Peyer's patch (tissue), 4 donors: ENCODE measurements at regions not wholly inside any gene's neighbourhood (a gene's known extent, or its start where the extent isn't known, plus 50 kb on each side); places are given as distances from the start of the nearest gene placed in this dataset.

Experiments used
- DNase-seq, 3 donors: peaks; one replicate each; pipeline ENCODE4 v3.0.0-alpha.2; 2017 to 2019
- H3K27ac ChIP-seq, 4 donors: fragments of 200-600 bp; sonication (generic); one replicate each; pipeline ENCODE4 v1.5.1; 2016 to 2019
- H3K27me3 ChIP-seq, 2 donors: fragments of 200-600 bp; sonication (generic); one replicate each; pipeline ENCODE4 v1.5.1; 2019
- H3K36me3 ChIP-seq, 3 donors: fragments of 200-600 bp; sonication (generic); one replicate each; pipeline ENCODE4 v1.5.1; 2016 to 2019
- H3K4me1 ChIP-seq, 4 donors: fragments of 200-600 bp; sonication (generic); one replicate each; pipeline ENCODE4 v1.5.1; 2016 to 2019
- H3K4me3 ChIP-seq, 4 donors: fragments of 200-600 bp; sonication (generic); 1 replicate in 3 of 4; 2 replicates in 1 of 4; pipeline ENCODE4 v1.5.1; 2016 to 2019; ENCODE audit warnings: mild to moderate bottlenecking in 1 of 4
- H3K9me3 ChIP-seq, 4 donors: fragments of 200-600 bp; sonication (generic); one replicate each; pipeline ENCODE4 v1.5.1; 2016 to 2019; ENCODE audit warnings: mild to moderate bottlenecking in 1 of 4
- CTCF ChIP-seq, 6 experiments: fragments of 450-650 bp in 4 of 6; fragments of 200-600 bp in 2 of 6; sonication (generic) in 1 of 6; IDR thresholded peaks; one replicate each; pipeline ENCODE4 v1.5.1; 2017 to 2019; ENCODE audit warnings: antibody characterized with exemption in 6 of 6, mild to moderate bottlenecking in 3 of 6, moderate library complexity in 1 of 6
- POLR2A ChIP-seq, 2 donors: fragments of 450-650 bp; IDR thresholded peaks; one replicate each; pipeline ENCODE4 v1.5.1; 2017; ENCODE audit warnings: antibody characterized with exemption in 2 of 2, mild to moderate bottlenecking in 2 of 2, moderate library complexity in 2 of 2

DNA sequence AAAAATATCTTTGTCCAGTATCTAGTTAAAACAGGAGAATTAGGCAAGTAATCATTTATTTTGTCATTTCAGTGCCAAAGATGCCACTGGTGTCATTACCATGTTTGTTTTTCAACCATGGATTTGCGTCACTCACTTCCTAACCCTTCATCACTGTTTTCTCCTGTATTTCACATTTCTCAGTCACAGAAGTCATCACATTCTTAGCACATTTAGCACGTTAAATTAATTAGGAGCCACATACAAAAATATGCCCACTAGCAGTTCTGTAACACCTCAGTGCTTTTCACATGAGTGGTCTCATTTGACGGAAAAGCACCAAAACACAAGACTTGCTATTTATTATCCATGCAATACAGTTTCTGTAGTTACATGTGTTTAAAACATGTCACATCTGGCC, 546.0 kb downstream of the METTL15 start:
- Histone ChIP-seq H3K27me3 (no peaks in the 10 kb centered on the region), H3K27ac (no peak overlapping the region), H3K9me3 (no peaks in the 10 kb centered on the region), H3K4me3 (no peak overlapping the region), H3K36me3 (no peaks in the 10 kb centered on the region), H3K4me1 (no peaks in the 10 kb centered on the region)
- DNase-seq, result no peak
- TF ChIP-seq CTCF (IDR thresholded peaks at IDR 0.05) (no peak), POLR2A (IDR thresholded peaks at IDR 0.05) (no peak)

DNA sequence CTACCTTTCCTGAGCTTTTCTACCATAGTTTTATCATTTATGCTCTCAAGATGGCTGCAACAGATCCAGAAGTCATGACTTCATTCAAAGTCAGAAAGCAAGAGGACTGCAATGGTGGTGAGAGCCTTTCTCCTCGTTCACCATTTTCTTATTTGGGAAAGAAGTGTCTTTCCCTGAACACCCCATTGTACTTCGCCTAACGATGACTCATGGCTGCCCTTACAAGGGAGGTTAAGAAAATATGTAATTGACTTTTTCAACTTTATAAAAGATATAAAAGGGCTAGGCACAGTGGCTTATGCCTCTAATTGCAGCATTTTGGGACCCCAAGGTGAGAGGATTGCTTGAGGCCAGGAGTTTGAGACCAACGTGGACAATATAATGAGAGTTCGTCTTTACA, 541.7 kb downstream of the METTL15 start:
- Histone ChIP-seq H3K27ac (no peak overlapping the region), H3K4me3 (no peak overlapping the region), H3K27me3 (no peaks in the 10 kb centered on the region), H3K4me1 (no peaks in the 10 kb centered on the region), H3K36me3 (no peaks in the 10 kb centered on the region), H3K9me3 (no peaks in the 10 kb centered on the region)
- TF ChIP-seq POLR2A (IDR thresholded peaks at IDR 0.05) (no peak), CTCF (IDR thresholded peaks at IDR 0.05) (no peak)
- DNase-seq, result no peak

DNA sequence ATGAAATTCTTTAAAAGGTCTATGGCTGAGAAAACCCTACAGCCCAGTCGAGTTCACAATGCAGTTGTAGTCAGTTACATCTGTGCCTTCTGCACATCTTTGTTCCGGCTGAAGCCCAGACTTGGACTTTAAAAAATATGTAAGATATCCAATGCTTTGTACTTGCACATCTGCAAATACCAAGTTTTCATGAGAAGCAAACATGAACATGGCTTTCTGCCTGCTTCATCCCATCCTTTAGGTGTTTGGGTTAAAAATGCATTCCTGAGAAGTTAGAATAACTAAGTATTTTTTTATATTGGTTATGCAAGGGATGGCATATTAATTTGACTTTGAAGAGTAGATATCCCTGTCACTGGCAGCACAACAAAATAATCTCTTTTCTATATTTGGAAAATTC, 528.4 kb downstream of the METTL15 start:
- Histone ChIP-seq H3K36me3 (no peaks in the 10 kb centered on the region), H3K27me3 (no peaks in the 10 kb centered on the region), H3K27ac (no peak overlapping the region), H3K4me3 (no peak overlapping the region), H3K9me3 (no peaks in the 10 kb centered on the region), H3K4me1 (no peaks in the 10 kb centered on the region)
- TF ChIP-seq POLR2A (IDR thresholded peaks at IDR 0.05) (no peak), CTCF (IDR thresholded peaks at IDR 0.05) (no peak)
- no peak for DNase-seq

DNA sequence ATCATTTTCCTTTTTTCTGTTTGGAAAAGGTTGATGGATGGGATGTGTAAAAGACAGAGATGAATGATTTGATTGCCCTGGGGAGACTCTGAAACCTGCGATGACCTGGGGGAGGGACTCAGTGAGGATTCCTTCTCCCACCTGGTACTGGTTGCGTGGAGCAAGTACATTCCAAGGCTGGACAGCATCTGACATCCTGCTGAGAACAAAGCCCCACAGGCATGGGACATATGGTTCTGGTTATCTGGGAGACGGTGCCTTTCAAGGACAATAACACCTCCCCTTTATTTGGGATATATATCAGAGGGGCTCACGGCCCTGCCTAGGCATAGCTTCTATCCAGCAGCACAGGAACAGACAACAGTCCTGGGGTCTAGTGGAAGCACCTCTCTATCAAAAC, 527.8 kb downstream of the METTL15 start:
- no peaks in the 10 kb centered on the region for H3K4me1 ChIP-seq
- H3K36me3 ChIP-seq, result no peaks in the 10 kb centered on the region
- no peak for DNase-seq
- no peaks in the 10 kb centered on the region for H3K27me3 ChIP-seq
- no peak overlapping the region for H3K27ac ChIP-seq
- TF ChIP-seq POLR2A (IDR thresholded peaks at IDR 0.05) (no peak), CTCF (IDR thresholded peaks at IDR 0.05) (no peak)
- H3K9me3 ChIP-seq, result no peaks in the 10 kb centered on the region
- no peak overlapping the region for H3K4me3 ChIP-seq

- no peak for TF ChIP-seq POLR2A (IDR thresholded peaks at IDR 0.05)
- no peak for TF ChIP-seq CTCF (IDR thresholded peaks at IDR 0.05)
- no peak overlapping the region for H3K27ac ChIP-seq
Measured at GRCh38 chr11:28632338-28632737, 524.1 kb downstream of the METTL15 start.

GRCh38 chr11:28631148-28631547, 523.0 kb downstream of the METTL15 start:
- TF ChIP-seq POLR2A (IDR thresholded peaks at IDR 0.05) (no peak), CTCF (IDR thresholded peaks at IDR 0.05) (no peak)

More at GRCh38 chr11:28632338-28632737, 524.1 kb downstream of the METTL15 start:
- Histone ChIP-seq H3K4me3 (no peak overlapping the region), H3K4me1 (no peaks in the 10 kb centered on the region), H3K27me3 (no peaks in the 10 kb centered on the region), H3K9me3 (no peaks in the 10 kb centered on the region), H3K36me3 (no peaks in the 10 kb centered on the region)
- no peak for DNase-seq

More at GRCh38 chr11:28631148-28631547, 523.0 kb downstream of the METTL15 start:
- no peak overlapping the region for H3K27ac ChIP-seq
- no peak for DNase-seq
- no peaks in the 10 kb centered on the region for H3K27me3 ChIP-seq
- H3K4me1 ChIP-seq, result no peaks in the 10 kb centered on the region
- no peak overlapping the region for H3K4me3 ChIP-seq
- no peaks in the 10 kb centered on the region for H3K9me3 ChIP-seq
- no peaks in the 10 kb centered on the region for H3K36me3 ChIP-seq
